Vagina (tissue), 2 donors: ENCODE measurements at regions not wholly inside any gene's neighbourhood (a gene's known extent, or its start where the extent isn't known, plus 50 kb on each side); places are given as distances from the start of the nearest gene placed in this dataset.

ENCODE experiments used
- CTCF ChIP-seq, 3 experiments: fragments of 450-650 bp in 2 of 3; fragments of 200-600 bp in 1 of 3; sonication (generic) in 1 of 3; IDR thresholded peaks; one replicate each; pipeline ENCODE4 v1.5.1; 2017 to 2019; ENCODE audit warnings: antibody characterized with exemption in 3 of 3, mild to moderate bottlenecking in 2 of 3, moderate library complexity in 2 of 3
- POLR2A ChIP-seq, 2 donors: fragments of 450-650 bp; IDR thresholded peaks; one replicate each; pipeline ENCODE4 v1.6.1; 2017; ENCODE audit warnings: antibody characterized with exemption in 2 of 2, mild to moderate bottlenecking in 2 of 2, moderate library complexity in 2 of 2
- POLR2AphosphoS5 ChIP-seq, 2 donors: sonication (generic); formaldehyde crosslinking; IDR thresholded peaks; one replicate each; pipeline ENCODE4 v1.9.0; 2017; ENCODE audit warnings: antibody characterized with exemption in 2 of 2, mild to moderate bottlenecking in 2 of 2, low read depth in 1 of 2; ENCODE audit not compliant: insufficient read depth in 1 of 2

GRCh38 chr15:79179108-79179561, 88.6 kb upstream of the RASGRF1 start:
- TF ChIP-seq POLR2A (IDR thresholded peaks at IDR 0.05), result no peak
- TF ChIP-seq CTCF (IDR thresholded peaks at IDR 0.05), result no peak
- TF ChIP-seq POLR2AphosphoS5 (IDR thresholded peaks at IDR 0.05; ENCODE audit: insufficient read depth in 1 of 2, low read depth in 1 of 2), result peak in 1 of 2 donors; percentile 25
